H1 (cell line): ENCODE measurements at regions not wholly inside any gene's neighbourhood (a gene's known extent, or its start where the extent isn't known, plus 50 kb on each side); places are given as distances from the start of the nearest gene placed in this dataset.

Source experiments
- CTCF ChIP-seq, 3 experiments: IDR thresholded peaks; 1 replicate in 2 of 3; 2 replicates in 1 of 3; pipeline versions ENCODE4 v1.5.1 to v1.6.1; 2011; ENCODE audit warnings: low read length in 3 of 3, mild to moderate bottlenecking in 3 of 3, inconsistent platforms in 2 of 3, low read depth in 1 of 3, moderate library complexity in 1 of 3; ENCODE audit not compliant: insufficient read depth in 1 of 3; ENCODE audit errors: control extremely low read depth in 1 of 3
- JUND ChIP-seq: IDR thresholded peaks from 2 replicates; pipeline ENCODE4 v1.6.1; 2011; ENCODE audit warnings: mild to moderate bottlenecking, improper control_type of control experiment, low read length
- POLR2AphosphoS5 ChIP-seq: IDR thresholded peaks from 2 replicates; pipeline ENCODE4 v1.6.1; 2011; ENCODE audit warnings: low read depth, low read length
- RBBP5 ChIP-seq: IDR thresholded peaks from 2 replicates; pipeline ENCODE4 v1.7.1; 2012; ENCODE audit warnings: low read depth, mild to moderate bottlenecking, inconsistent platforms, low read length, moderate library complexity, borderline replicate concordance
- SRF ChIP-seq: IDR thresholded peaks from 2 replicates; pipeline ENCODE4 v1.6.1; 2011; ENCODE audit warnings: mild to moderate bottlenecking, low read depth, low read length, moderate library complexity
- USF2 ChIP-seq: IDR thresholded peaks from 2 replicates; pipeline ENCODE4 v1.6.1; 2011; ENCODE audit warnings: low read length, improper control_type of control experiment

- TF ChIP-seq SRF (no peak), RBBP5 (no peak), POLR2AphosphoS5 (no peak), CTCF (IDR thresholded peaks at IDR 0.05; ENCODE audit: control extremely low read depth in 1 of 3, insufficient read depth in 1 of 3, low read depth in 1 of 3, low read length in 3 of 3) (no peak), USF2 (no peak), JUND (no peak)
Observed at GRCh38 chr1:14282707-14283106, 315.8 kb upstream of the KAZN start.
